ENCODE measurements at regions not wholly inside any gene's neighbourhood (a gene's known extent, or its start where the extent isn't known, plus 50 kb on each side); places are given as distances from the start of the nearest gene placed in this dataset.
A peak's percentile ranks its signal among the peaks of the same experiment; 100 is the strongest.
"Not testable (repeated sequence)": the region's sequence is repeated elsewhere in the genome, so short reads cannot be mapped to it uniquely, and the experiment has no call there.

DNA sequence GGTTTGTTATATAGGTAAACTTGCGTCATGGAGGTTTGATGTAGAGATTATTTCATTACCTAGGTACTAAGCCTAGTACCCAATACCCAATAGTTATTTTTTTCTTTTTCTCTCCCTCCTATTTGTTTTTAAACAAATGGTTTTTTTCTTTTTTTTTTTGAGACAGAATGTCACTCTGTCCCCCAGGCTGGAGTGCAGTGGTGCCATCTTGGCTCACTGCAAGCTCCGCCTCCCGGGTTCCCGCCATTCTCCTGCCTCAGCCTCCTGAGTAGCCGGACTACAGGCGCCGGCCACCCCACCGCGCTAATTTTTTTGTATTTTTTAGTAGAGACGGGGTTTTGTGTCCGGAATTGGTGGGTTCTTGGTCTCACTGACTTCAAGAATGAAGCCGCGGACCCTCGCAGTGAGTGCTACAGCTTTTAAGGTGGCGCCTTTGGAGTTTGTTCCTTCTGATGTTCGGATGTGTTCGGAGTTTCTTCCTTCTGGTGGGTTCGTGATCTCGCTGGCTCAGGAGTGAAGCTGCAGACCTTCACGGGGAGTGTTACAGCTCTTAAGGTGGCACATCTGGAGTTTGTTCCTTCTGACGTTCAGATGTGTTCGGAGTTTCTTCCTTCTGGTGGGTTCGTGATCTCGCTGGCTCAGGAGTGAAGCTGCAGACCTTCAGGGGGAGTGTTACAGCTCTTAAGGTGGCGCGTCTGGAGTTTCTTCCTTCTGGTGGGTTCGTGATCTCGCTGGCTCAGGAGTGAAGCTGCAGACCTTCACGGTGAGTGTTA lies 243.7 kb downstream of the PLA2G4A start:
- peak in 1 of 3 experiments; percentile 5 for DNase-seq
- H3K9me3 Mint-ChIP-seq; H3K27me3 Mint-ChIP-seq; H3K4me1 Mint-ChIP-seq (ENCODE audit: low read depth in 2 of 2); H3K36me3 Mint-ChIP-seq (ENCODE audit: insufficient read depth): not testable (repeated sequence)
- Mint-ChIP-seq H3K4me3 (peak overlapping the region; percentile 91 to 96), H3K27ac (peak overlapping the region; percentile 67 to 79)
- ATAC-seq (replicated peaks) = peak; percentile 78

DNA sequence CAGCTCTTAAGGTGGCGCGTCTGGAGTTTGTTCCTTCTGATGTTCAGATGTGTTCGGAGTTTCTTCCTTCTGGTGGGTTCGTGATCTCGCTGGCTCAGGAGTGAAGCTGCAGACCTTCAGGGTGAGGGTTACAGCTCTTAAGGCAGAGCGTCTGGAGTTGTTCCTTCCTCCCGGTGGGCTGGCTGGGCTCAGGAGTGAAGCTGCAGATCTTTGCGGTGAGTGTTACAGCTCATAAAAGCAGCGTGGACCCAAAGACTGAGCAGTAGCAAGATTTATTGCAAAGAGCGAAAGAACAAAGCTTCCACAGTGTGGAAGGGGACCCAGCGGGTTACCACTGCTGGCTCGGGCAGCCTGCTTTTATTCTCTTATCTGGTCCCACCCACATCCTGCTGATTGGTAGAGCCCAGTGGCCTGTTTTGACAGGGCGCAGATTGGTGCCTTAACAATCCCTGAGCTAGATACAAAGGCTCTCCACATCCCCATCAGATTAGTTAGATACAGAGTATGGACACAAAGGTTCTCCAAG lies 244.3 kb downstream of the PLA2G4A start:
- DNase-seq = peak in 1 of 3 experiments; percentile 1
- H3K27ac Mint-ChIP-seq = peak overlapping the region; percentile 67 to 79
- H3K36me3 Mint-ChIP-seq (ENCODE audit: insufficient read depth); H3K27me3 Mint-ChIP-seq; H3K4me1 Mint-ChIP-seq (ENCODE audit: low read depth in 2 of 2); H3K9me3 Mint-ChIP-seq; ATAC-seq (replicated peaks): not testable (repeated sequence)
- peak overlapping the region; percentile 91 to 96 for H3K4me3 Mint-ChIP-seq

DNA sequence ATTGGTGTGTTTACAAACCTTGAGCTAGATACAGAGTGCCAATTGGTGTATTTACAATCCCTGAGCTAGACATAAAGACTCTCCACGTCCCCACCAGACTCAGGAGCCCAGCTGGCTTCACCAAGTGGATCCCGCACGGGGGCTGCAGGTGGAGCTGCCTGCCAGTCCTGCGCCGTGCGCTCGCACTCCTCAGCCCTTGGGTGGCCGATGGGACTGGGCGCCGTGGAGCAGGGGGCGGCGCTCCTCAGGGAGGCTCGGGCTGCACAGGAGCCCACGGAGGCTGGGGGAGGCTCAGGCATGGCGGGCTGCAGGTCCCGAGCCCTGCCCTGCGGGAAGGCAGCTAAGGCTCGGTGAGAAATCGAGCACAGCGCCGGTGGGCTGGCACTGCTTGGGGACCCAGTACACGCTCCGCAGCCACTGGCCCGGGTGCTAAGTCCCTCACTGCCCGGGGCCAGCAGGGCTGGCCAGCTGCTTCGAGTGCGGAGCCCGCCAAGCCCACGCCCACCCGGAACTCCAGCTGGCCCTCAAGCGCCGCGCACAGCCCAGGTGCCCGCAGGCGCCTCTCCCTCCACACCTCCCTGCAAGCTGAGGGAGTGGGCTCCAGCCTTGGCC lies 245.0 kb downstream of the PLA2G4A start:
- not testable (repeated sequence) for ATAC-seq (replicated peaks); H3K9me3 Mint-ChIP-seq; H3K4me1 Mint-ChIP-seq (ENCODE audit: low read depth in 2 of 2); H3K36me3 Mint-ChIP-seq (ENCODE audit: insufficient read depth); DNase-seq; H3K27me3 Mint-ChIP-seq
- Mint-ChIP-seq H3K27ac (peak overlapping the region in 1 of 2 donors; percentile 67), H3K4me3 (peak overlapping the region in 1 of 2 donors; percentile 91)

DNA sequence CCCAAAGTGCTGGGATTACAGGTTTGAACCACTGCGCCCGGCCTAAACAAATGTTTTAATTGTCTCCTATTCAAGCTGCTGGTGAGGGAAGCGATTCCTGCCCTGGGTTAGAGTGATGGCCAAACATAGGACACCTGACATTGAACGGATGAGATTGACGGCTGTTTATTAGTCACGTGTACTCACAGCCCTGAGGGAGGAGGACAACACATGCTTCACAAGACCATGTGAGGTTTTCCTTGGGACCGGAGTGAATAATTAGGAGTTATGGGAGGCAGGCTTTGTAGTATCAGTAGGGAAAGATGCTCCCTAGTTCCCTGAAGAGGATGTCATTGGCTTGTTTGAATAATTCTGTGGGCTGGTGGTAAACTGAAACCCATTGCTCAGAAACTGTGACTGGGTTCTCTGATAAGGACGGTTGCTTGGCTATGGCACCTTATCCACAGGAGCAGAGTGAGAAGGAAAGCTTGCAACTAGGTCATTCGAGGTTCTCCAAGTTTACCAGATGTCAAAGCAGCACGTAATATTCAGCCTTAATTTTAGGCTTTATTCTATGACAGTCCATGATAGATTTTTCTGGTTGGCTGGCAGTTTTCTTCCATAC lies 245.8 kb downstream of the PLA2G4A start:
- Mint-ChIP-seq H3K36me3 (ENCODE audit: insufficient read depth) (no peaks in the 10 kb centered on the region), H3K4me3 (no peak overlapping the region)
- ATAC-seq (replicated peaks) = no peak

DNA sequence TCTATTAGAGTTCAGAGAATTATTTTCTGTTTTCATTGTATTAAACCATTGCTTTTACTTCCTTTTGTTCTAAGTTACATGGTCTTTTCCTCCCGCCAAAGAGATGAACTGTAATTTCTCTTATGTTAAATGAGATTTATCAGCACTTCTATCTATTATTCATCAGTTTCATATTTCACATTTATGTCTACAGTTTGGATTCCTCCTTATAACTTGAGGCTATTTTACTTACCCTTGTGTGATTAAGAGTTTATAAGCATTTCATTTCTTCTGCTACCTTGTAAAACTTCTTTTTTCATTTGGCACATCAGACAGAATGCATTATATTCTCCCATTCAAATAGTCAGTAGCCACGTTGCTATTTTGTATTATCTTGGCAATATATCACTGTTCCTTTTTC lies 248.2 kb downstream of the PLA2G4A start:
- Mint-ChIP-seq H3K27me3 (no peaks in the 10 kb centered on the region), H3K9me3 (peaks cover 6 to 7% of the 10 kb centered on the region in 2 donors), H3K4me3 (no peak overlapping the region), H3K27ac (no peak overlapping the region), H3K4me1 (ENCODE audit: low read depth in 2 of 2) (peaks cover 0 to 3% of the 10 kb centered on the region in 2 donors), H3K36me3 (ENCODE audit: insufficient read depth) (no peaks in the 10 kb centered on the region)
- DNase-seq = no peak
- no peak for ATAC-seq (replicated peaks)

More for the DNA sequence above, 245.8 kb downstream of the PLA2G4A start:
- H3K9me3 Mint-ChIP-seq = peaks cover 2 to 6% of the 10 kb centered on the region in 2 donors
- H3K27me3 Mint-ChIP-seq = no peaks in the 10 kb centered on the region
- no peak for DNase-seq
- peaks cover 0 to 2% of the 10 kb centered on the region in 2 donors for H3K4me1 Mint-ChIP-seq (ENCODE audit: low read depth in 2 of 2)
- H3K27ac Mint-ChIP-seq = no peak overlapping the region

DNA sequence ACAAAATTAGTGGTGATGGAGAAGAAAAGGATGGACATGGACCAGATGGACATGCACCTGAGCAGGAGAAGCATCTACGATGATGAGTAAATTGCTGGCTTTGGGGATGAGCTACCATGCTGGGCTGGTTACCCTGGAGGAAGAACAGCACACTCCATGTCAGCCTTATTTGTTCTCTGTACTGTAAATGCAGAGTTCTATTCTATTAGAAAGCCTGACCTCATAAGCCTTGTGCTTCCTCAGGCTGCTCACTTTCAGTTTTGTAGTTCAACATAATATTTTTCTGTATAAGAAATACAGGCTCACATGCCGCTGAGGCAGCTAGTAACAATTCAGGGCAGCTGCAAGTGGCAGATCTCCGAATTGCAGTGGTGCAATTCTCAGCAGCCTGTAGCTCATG lies 249.6 kb downstream of the PLA2G4A start:
- Mint-ChIP-seq H3K27ac (no peak overlapping the region), H3K4me3 (no peak overlapping the region), H3K9me3 (peaks cover 5 to 7% of the 10 kb centered on the region in 2 donors), H3K27me3 (no peaks in the 10 kb centered on the region), H3K36me3 (ENCODE audit: insufficient read depth) (no peaks in the 10 kb centered on the region), H3K4me1 (ENCODE audit: low read depth in 2 of 2) (peaks cover 0 to 2% of the 10 kb centered on the region in 2 donors)
- DNase-seq = no peak
- no peak for ATAC-seq (replicated peaks)

DNA sequence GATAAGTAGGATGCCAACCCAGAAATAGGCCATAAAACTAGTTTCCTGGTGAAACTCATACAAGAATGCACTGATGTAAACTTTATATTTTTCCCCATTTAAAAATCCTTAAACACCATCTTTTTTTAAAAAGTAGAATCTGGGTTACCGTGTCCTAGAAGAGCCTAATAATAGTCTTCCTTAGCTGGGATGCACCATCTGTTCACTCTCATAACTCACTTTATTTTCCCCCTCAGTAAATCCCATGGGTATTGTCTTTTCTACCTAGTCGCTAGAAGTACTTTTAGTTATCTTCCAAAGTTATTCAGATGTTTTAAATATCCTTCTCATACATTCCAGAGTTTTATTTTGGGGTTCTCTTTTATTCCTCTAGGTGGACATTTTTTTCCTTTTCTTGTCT lies 250.2 kb downstream of the PLA2G4A start:
- no peaks in the 10 kb centered on the region for H3K36me3 Mint-ChIP-seq (ENCODE audit: insufficient read depth)
- H3K4me1 Mint-ChIP-seq (ENCODE audit: low read depth in 2 of 2) = peaks cover 0 to 2% of the 10 kb centered on the region in 2 donors
- no peak overlapping the region for H3K4me3 Mint-ChIP-seq
- no peaks in the 10 kb centered on the region for H3K27me3 Mint-ChIP-seq
- no peak for DNase-seq
- no peak overlapping the region for H3K27ac Mint-ChIP-seq
- ATAC-seq (replicated peaks) = no peak
- H3K9me3 Mint-ChIP-seq = peaks cover 4 to 7% of the 10 kb centered on the region in 2 donors

DNA sequence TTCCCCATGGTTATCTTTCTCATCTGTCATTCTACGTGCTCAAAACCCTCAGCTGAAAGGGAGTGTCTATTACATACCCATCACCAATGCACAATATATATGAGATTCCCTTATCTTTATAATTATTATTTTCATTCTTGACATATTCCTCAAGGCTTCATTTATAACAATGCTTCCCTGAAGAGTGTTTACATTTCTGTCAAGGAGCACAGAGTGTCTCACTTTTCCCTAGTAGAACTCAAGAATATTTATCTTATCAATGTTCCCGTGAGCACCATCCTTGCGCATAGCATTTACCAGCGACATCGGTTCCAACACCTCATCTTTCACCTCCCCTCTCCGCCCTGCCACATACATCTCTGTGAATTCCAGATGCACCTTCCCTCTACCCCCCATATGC lies 250.6 kb downstream of the PLA2G4A start:
- DNase-seq (no peak), ATAC-seq (replicated peaks) (no peak)
- H3K4me3 Mint-ChIP-seq = no peak overlapping the region
- no peaks in the 10 kb centered on the region for H3K36me3 Mint-ChIP-seq (ENCODE audit: insufficient read depth)
- no peak overlapping the region for H3K27ac Mint-ChIP-seq
- H3K4me1 Mint-ChIP-seq (ENCODE audit: low read depth in 2 of 2) = peaks cover 0 to 2% of the 10 kb centered on the region in 2 donors
- peaks cover 4 to 7% of the 10 kb centered on the region in 2 donors for H3K9me3 Mint-ChIP-seq
- H3K27me3 Mint-ChIP-seq = no peaks in the 10 kb centered on the region

DNA sequence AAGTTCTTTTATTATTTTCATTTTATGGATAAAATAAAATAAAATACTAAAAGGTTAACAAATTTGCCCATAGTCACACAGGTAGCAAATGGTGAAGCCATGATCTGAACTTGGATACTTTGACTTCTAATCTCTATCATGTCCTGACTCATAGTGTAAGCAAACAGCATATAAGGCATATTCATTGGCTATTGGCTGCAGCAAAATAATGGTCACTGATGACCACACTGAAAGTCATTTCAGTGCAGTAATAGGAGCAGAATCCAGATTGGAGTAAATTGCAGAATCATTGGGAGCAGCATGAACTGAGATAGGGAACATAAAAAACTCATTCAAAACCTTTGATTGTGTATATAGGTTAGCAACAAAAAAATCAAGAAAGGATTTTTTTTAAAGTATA lies 262.9 kb downstream of the PLA2G4A start:
- Mint-ChIP-seq H3K27me3 (no peaks in the 10 kb centered on the region), H3K36me3 (ENCODE audit: insufficient read depth) (no peaks in the 10 kb centered on the region)

DNA sequence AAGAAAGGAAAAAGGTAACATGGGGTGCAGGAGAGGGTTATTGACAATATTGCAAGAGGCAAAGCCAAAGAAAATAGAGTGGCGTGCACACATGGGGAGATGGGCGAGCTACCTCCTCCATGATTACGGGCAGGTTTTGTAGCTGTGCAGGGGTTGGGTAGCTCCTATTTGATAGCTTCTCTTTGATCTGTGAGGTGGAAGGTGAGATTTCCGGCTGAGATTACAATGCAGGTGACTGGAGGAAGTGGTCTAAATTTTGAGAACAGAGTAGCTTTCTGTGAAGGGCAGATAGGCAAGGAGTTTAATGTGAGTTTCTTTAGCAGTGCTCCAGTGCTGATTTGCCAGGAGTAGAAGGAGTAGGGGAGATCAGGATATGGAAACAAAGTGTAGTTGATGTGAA lies 263.4 kb downstream of the PLA2G4A start:
- no peak for DNase-seq
- peak; percentile 95 for ATAC-seq (replicated peaks)
- Mint-ChIP-seq H3K9me3 (peaks cover 5 to 13% of the 10 kb centered on the region in 2 donors), H3K27ac (peak overlapping the region in 1 of 2 donors; percentile 3), H3K36me3 (ENCODE audit: insufficient read depth) (no peaks in the 10 kb centered on the region), H3K4me3 (peak overlapping the region; percentile 11 to 30), H3K4me1 (ENCODE audit: low read depth in 2 of 2) (peaks cover 7 to 12% of the 10 kb centered on the region in 2 donors), H3K27me3 (no peaks in the 10 kb centered on the region)

More for the DNA sequence above, 262.9 kb downstream of the PLA2G4A start:
- H3K4me3 Mint-ChIP-seq = peak overlapping the region; percentile 11 to 30
- DNase-seq (no peak), ATAC-seq (replicated peaks) (no peak)
- peak overlapping the region in 1 of 2 donors; percentile 3 for H3K27ac Mint-ChIP-seq
- H3K9me3 Mint-ChIP-seq = peaks cover 5 to 13% of the 10 kb centered on the region in 2 donors
- H3K4me1 Mint-ChIP-seq (ENCODE audit: low read depth in 2 of 2) = peaks cover 7 to 12% of the 10 kb centered on the region in 2 donors

DNA sequence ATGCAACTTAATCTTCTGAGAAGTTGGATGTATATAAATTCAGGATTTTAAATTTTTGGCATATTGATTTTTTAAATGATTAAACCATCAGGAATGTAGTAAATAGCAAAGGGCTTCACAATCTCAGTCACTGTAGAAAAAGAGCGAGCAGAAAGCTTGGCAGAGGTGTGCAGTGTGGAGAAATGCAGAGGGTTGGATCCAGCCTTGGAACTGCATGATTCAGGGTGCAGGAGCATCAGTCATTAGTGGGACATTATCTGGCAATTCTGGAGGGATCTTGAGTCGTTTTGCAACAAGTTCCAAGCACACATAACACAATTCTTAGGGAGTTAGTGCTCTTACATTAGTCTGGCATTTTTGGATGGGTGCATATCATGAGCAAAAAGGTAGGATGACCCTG lies 267.9 kb downstream of the PLA2G4A start:
- ATAC-seq (replicated peaks) (no peak), DNase-seq (no peak)
- Mint-ChIP-seq H3K27ac (no peak overlapping the region), H3K4me3 (no peak overlapping the region), H3K27me3 (no peaks in the 10 kb centered on the region), H3K4me1 (ENCODE audit: low read depth in 2 of 2) (peaks cover 5 to 7% of the 10 kb centered on the region in 2 donors), H3K9me3 (peaks cover 0 to 15% of the 10 kb centered on the region in 2 donors), H3K36me3 (ENCODE audit: insufficient read depth) (no peaks in the 10 kb centered on the region)

DNA sequence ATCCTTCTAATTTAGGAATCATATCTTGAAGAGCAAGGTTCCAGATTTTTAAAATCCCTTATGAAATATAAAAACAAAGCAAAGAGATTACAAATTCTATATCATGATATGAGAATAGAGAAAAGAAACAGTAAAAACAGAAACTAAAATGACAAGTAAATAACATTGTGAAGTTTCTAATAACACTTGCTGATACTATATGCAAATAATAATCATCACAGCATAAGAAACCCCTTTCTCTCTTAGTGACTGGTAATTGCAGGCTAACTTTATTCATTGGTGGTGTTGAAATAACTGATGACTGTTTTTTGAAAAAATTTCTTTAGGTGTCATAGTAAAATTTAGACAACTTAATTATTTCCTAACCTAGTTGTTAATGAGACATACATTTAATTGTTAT lies 281.6 kb downstream of the PLA2G4A start:
- H3K36me3 Mint-ChIP-seq (ENCODE audit: insufficient read depth) = no peaks in the 10 kb centered on the region
- no peaks in the 10 kb centered on the region for H3K27me3 Mint-ChIP-seq
- H3K4me1 Mint-ChIP-seq (ENCODE audit: low read depth in 2 of 2) = no peaks in the 10 kb centered on the region
- H3K9me3 Mint-ChIP-seq = peaks cover 0 to 5% of the 10 kb centered on the region in 2 donors
- H3K4me3 Mint-ChIP-seq = no peak overlapping the region
- no peak for ATAC-seq (replicated peaks)
- no peak for DNase-seq
- no peak overlapping the region for H3K27ac Mint-ChIP-seq

DNA sequence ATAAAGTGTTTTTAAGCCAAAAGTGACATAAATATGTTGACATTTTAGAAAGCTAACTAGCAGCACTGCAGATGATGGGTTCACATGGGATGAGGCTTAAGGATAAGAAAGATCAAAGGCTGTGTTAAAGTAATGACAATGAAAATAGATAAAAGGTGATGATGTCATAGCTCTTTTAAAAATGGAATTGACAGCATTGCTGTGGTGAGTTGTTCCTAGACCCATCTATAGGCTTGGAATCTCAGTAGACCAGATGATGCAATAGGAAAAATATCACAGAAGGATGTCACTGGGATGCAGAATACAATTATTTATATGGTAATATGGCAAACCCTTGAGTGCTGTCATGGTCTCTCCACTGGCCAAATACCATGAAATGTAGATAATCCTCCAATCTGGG lies 286.0 kb downstream of the PLA2G4A start:
- Mint-ChIP-seq H3K36me3 (ENCODE audit: insufficient read depth) (no peaks in the 10 kb centered on the region), H3K9me3 (peaks cover 0 to 3% of the 10 kb centered on the region in 2 donors), H3K4me3 (no peak overlapping the region), H3K27me3 (no peaks in the 10 kb centered on the region), H3K4me1 (ENCODE audit: low read depth in 2 of 2) (no peaks in the 10 kb centered on the region), H3K27ac (no peak overlapping the region)
- DNase-seq (no peak), ATAC-seq (replicated peaks) (no peak)
